MM.1S (cell line): ENCODE measurements at regions not wholly inside any gene's neighbourhood (a gene's known extent, or its start where the extent isn't known, plus 50 kb on each side); places are given as distances from the start of the nearest gene placed in this dataset.

Experiments used
- EZH2 ChIP-seq: fragments of 300-600 bp; sonication (generic); optimal IDR thresholded peaks from 2 replicates; pipeline ENCODE3; 2017; ENCODE audit warnings: low read depth, mild to moderate bottlenecking, antibody characterized with exemption, low read length, mixed read lengths
- TF ChIP-seq, protein P1 (sequence below): fragments of 300-600 bp; sonication (generic); IDR thresholded peaks from 2 replicates; pipeline ENCODE4 v1.5.1; 2016; ENCODE audit warnings: antibody characterized with exemption, low read length, mixed read lengths

DNA sequence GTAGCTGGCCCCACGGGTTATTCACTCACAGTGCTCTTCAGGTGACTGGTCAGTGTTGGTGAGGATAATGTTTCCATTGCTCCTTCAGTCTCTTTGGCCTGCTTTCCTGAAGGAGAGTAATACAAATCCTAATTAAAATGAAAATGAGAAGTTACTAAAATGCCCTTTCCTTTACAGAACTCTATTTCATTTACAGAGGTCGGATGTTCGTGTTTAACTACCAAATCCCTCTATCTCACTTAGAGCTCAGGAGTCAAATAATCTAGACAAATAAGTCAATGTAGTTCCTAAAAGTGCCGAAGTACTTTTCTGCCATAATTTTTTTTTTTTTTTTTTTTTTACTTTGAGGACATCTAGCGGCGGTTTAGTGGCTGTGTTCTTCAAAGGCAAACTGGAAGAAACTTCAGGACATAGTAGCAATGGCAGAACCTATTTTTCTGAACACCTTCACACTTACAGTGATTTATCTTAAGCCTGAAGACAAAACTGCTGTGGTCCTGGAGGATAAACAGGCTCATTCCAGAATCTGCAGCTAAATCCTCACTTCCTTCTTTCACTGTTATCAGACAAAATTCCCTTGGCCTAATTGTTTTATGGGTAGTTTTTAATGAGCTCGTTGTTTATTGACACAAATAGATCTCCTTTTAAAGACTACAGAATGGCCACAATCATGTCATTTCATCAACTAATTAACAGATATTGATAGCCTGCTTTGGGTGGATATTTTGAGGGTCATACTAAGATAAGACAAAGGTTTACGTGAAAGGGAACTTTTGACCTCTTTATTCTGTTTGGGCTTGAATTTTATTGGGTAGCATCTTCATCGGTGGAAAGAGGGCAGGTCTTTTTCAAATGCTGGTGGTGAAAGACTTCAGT lies 207.6 kb upstream of the DMRTA1 start:
- TF ChIP-seq, protein P1, sequence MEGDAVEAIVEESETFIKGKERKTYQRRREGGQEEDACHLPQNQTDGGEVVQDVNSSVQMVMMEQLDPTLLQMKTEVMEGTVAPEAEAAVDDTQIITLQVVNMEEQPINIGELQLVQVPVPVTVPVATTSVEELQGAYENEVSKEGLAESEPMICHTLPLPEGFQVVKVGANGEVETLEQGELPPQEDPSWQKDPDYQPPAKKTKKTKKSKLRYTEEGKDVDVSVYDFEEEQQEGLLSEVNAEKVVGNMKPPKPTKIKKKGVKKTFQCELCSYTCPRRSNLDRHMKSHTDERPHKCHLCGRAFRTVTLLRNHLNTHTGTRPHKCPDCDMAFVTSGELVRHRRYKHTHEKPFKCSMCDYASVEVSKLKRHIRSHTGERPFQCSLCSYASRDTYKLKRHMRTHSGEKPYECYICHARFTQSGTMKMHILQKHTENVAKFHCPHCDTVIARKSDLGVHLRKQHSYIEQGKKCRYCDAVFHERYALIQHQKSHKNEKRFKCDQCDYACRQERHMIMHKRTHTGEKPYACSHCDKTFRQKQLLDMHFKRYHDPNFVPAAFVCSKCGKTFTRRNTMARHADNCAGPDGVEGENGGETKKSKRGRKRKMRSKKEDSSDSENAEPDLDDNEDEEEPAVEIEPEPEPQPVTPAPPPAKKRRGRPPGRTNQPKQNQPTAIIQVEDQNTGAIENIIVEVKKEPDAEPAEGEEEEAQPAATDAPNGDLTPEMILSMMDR: no peak
- no peak for TF ChIP-seq EZH2
